ENCODE measurements at regions not wholly inside any gene's neighbourhood (a gene's known extent, or its start where the extent isn't known, plus 50 kb on each side); places are given as distances from the start of the nearest gene placed in this dataset.

- no peak for DNase-seq
Measured at GRCh38 chr16:9383281-9383680, 291.8 kb downstream of the HAPSTR1 start.

- DNase-seq = no peak
Measured at GRCh38 chr16:9384141-9384540, 292.7 kb downstream of the HAPSTR1 start.

- DNase-seq = no peak
Measured at GRCh38 chr16:9389543-9390207, 298.2 kb downstream of the HAPSTR1 start.

GRCh38 chr16:9392956-9393355, 301.5 kb downstream of the HAPSTR1 start:
- no peak for DNase-seq

DNA sequence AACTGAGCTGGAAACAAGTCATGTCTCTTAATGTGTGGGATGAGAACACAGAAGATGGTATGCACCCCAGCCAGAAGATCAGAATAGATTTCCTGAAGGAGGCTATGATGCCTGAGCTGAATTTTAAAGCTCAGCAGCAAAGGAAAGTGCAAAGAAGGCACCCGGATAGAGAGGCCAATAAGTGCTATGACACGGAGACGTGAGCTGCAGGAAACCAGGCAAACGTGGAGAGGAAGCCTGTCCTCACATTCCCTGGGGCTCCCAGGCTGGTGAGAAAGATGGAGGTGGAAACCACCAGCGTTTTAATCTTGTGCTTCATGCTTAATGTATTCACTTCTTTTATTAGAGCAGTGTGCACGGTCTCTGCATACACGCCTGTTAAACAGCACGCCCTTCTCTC, 302.1 kb downstream of the HAPSTR1 start:
- no peak for DNase-seq

- DNase-seq = no peak
Measured at GRCh38 chr16:9395958-9396359, 304.5 kb downstream of the HAPSTR1 start.

GRCh38 chr16:9399573-9399972, 308.1 kb downstream of the HAPSTR1 start:
- DNase-seq = no peak

- no peak for DNase-seq
Measured at GRCh38 chr16:9401173-9401572, 309.7 kb downstream of the HAPSTR1 start.

DNA sequence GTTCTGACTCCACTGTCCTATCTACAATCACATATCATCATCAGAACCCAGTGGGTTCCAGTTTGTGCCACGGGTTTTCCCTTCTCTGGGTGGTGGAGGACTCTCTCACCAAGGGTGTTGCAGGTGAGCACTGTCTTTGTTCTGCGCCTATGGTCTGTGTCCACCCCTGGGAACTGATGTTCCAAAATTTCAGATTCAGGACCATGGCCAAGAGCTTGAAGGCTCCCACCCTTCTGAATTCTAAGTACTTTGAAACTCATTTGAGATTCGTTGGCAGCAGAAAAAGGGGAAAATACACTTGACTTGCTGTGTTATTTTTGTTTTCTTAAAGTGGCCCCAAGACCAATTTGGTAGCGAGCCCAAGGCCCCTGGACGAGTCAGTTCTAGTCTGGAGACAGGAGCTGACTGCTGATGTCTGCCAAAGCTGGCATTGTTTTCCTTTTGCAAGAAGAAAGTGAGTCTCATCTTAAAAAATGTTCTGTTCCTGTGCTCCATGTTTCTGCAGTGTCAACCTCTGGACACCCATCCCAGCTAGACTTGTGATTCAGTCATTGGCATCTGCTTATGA, 310.9 kb downstream of the HAPSTR1 start:
- peak; percentile 24 for DNase-seq

- no peak for DNase-seq
Measured at GRCh38 chr16:9404811-9405210, 313.4 kb downstream of the HAPSTR1 start.

DNA sequence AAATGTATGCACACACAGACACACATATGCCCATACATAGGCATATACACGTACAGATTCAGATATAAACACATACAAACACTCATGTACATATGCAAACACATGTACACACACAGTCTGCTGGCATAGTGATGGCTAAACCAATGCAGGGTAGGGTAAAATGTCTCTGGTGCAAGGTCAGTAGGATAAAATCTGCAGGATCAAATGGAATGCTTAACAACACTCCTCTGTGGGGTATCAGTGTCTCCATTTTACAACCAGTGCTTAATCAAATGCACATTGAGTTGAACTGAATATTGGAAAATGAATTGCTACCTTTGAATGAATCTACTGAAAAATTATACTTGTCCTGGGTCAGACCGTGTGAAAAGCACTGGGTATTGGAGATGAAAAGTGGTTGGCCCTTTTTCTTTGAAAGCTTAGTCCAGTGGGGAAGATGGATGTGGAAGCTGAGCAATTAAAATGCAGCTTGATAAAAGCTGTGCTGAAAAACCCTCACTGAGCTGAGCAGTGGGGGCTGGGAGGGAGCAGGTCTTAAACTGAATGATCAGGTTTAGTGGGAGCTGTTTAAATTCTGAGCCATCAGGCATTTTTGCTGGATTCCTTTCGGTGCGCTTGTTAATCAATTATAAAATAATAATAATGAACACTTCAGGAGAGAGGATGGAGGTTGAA, 314.7 kb downstream of the HAPSTR1 start:
- DNase-seq = no peak

DNA sequence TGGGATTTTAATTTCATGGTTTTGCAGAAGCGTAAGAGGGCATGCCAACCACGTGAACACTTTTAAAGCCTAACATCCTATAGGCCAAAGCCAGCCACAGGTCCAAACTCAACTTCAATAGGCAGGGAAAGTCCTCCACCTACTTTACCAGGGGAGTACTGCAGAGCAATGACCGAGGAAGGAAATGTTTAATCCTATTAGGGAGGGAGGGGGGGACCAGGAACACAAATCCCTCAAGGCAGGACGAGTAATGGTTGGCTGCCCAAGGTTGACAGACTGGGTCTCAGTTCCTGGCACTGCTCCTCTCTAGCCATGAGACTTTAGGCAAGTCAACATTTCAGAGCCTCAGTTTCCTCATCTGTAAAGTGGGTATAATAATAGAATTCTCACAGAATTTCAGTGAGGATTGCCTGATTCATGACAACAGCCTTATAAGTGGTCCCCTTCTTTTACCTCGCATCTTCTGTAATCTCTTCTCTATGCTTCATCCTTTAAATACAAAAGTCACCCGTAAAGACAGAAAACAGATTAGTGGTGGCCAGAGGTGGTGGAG, 315.8 kb downstream of the HAPSTR1 start:
- no peak for DNase-seq

GRCh38 chr16:9408297-9408878, 316.9 kb downstream of the HAPSTR1 start:
- DNase-seq = no peak

DNA sequence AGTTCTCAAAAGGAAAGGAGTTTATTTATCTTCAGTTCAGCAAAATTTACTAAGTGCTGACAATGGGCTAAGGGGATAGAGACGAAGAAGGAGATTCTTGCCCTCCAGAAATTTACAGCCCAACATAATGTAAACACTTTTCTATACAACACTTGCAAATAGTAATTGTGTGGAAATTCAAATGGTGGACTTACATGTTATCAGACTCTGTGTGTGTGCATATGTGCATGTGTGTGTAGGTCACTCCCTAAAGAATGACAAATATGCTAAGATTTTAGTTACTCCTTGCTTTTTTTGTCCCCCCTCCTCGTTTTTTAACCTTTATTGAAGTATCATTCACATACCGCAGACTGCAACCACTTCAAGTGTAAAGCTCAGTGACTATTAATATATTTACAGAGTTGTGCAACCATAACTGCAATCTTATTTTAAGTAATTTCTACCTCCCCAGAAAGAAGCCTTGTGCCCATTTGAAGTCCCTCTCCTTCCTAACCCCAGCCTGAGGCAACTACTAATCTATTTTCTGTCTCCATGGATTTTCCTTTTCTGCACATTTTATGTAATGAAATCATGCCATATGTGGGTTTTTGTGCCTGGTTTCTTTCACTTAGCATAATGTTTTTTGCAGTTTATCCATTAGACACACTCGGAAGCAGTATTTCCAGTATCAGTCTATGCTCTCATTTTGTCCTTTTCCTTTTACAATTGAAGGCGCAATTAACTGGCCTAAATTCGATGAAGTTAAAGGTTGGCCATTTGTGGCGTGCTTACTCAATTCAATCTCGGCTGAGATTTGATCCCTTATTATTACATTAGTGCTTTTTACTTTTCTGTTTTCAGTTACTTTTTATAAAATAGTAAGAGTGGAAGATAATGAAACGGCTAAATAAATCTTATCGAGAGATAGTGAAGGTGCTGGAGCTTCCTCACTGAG, 318.4 kb downstream of the HAPSTR1 start:
- no peak for DNase-seq

DNA sequence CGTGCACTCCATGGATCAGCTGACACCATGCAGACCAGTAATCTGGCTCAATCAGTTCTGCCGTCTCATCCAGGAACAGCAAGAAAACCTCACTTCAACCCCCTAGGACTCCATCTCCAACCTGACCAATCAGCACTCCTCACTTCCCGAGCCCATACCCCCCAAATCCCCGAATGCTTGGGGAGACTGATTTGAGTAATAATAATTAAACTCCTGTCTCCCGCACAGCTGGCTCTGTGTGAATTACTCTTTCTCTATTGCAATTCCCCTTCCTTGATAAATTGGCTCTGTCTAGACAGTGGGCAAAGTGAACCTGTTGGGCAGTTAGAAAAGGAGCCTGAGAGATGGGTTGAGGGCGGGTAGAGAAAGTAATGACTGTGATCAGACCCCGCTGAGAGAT, 320.0 kb downstream of the HAPSTR1 start:
- DNase-seq = no peak

DNA sequence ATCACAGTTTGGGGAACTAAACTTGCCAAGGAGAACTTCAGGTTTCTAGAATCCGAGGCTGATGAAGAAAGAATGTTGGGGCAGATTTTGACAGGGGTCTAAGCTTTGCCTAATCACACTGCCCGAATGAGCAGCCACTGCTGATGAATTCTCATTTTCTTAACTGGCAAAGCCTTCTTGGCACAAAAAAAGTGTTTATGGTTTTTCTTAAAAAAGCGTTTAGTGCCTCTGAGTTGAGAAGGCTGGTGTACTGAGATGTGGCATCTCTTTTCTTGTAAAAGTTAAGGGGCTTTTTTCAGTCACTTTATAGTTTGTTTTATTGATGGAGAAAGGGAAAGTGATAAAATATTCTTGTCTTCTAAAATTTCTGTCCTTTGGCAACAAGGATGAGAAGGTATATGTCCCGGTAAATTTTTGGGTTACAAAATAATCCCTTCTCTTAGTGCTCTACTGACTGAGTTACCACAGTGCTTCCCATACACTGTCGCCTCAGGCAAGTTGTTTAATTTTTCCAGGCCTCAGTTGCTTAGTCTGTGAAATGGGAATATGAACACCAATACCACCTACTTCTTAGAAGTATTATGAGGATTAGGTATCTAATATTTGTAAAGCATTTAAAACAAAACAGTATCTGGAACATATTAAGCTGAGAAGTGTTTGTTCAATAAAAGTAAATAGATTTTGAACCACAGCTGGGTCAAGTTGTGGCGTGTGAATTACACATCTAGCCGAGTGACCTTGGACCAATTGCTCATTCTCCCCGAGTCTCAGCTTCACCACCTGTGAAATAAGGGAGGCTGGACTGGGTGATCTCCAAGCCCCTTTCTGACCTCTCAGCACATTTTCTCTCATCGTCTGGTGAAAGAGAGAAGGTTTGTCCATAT, 320.8 kb downstream of the HAPSTR1 start:
- no peak for DNase-seq

DNA sequence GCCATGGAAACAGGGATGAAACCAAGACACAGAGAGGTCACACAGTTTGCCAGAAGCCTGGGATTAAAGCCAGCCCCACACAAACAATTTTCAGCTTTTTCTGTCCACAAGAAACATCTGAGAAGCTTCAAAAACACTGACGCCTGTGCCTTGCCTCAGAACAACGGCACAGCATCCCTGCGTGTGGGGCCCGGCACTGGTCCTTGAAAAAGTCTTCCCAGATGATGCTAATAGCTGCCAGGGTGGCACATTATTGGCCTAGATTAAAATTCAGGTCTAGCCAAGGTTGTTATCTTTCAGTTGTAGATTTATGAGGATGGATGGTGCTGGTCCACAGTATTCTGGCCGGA, 321.4 kb downstream of the HAPSTR1 start:
- no peak for DNase-seq

GRCh38 chr16:9415545-9415944, 324.1 kb downstream of the HAPSTR1 start:
- DNase-seq = no peak

GRCh38 chr16:9417898-9418297, 326.5 kb downstream of the HAPSTR1 start:
- DNase-seq = no peak

- DNase-seq = no peak
Measured at GRCh38 chr16:9419161-9419560, 327.7 kb downstream of the HAPSTR1 start.

DNA sequence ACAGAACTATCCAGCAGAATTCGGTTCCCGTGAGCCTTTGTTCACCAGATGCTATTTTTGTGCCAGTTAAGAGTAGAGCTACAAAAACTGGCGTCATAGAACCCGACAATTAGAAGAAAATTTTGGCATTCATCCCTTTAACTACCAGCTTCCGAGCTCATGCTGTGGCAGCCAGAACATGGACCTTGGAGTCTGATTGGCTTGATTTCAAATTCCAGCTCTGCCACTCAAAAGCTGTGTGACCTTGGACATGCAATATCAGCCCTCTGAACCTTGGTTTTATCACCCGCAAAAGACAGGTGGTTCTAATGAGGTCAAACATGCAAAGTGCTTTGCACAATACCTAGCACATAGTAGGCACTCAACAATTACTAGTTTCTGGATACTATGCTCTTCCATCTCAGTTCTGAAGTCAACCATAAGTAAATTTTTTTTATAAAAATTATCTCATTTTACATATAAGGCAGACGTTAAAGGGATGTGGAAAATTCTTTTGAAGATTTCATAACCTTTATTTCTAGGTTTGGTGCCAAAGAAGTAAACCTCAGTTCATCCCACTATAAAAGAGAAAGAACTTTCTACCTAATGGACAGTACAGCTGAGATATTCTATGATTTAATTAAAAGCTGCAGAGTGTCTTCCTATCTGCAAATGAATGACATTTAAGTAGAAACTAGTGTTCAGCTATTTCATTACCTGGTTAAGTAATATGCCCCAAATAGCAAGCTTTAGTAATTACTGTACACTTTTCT, 331.5 kb downstream of the HAPSTR1 start:
- DNase-seq = no peak

All from midbrain (tissue), 1 donor.